T-helper 1 cell treated with Interleukin-12 subunit alpha and Interleukin-12 subunit beta and Interleukin-4 antibody, amounts not matched to agents 30 μg/mL and 1 μg/mL, for 36 hours (primary cell): ENCODE measurements at regions not wholly inside any gene's neighbourhood (a gene's known extent, or its start where the extent isn't known, plus 50 kb on each side); places are given as distances from the start of the nearest gene placed in this dataset.

Experiments
- H3K27ac Mint-ChIP-seq: one replicate; pipeline ENCODE4 v1.8.0; 2021; ENCODE audit warnings: mild to moderate bottlenecking, mixed read lengths
- H3K27me3 Mint-ChIP-seq: one replicate; pipeline ENCODE4 v1.8.0; 2021; ENCODE audit warnings: low read depth, mixed read lengths
- H3K36me3 Mint-ChIP-seq: one replicate; pipeline ENCODE4 v1.8.0; 2021; ENCODE audit warnings: low read depth, mixed read lengths
- H3K4me1 Mint-ChIP-seq: one replicate; pipeline ENCODE4 v1.8.0; 2021; ENCODE audit warnings: low read depth, mixed read lengths
- H3K4me3 Mint-ChIP-seq: one replicate; pipeline ENCODE4 v1.8.0; 2021; ENCODE audit warnings: mild to moderate bottlenecking, moderate library complexity, mixed read lengths
- H3K9me3 Mint-ChIP-seq: one replicate; pipeline ENCODE4 v1.8.0; 2021; ENCODE audit warnings: mixed read lengths

GRCh38 chr16:6880263-6880662 lies 452.4 kb upstream of the RBFOX1 start:
- H3K9me3 Mint-ChIP-seq = peaks cover 27% of the 10 kb centered on the region
- H3K36me3 Mint-ChIP-seq = no peaks in the 10 kb centered on the region
- H3K27ac Mint-ChIP-seq = no peak overlapping the region
- H3K4me1 Mint-ChIP-seq = no peaks in the 10 kb centered on the region
- no peak overlapping the region for H3K4me3 Mint-ChIP-seq
- no peaks in the 10 kb centered on the region for H3K27me3 Mint-ChIP-seq

GRCh38 chr16:6864671-6865070 lies 468.0 kb upstream of the RBFOX1 start:
- peaks cover 46% of the 10 kb centered on the region for H3K9me3 Mint-ChIP-seq
- no peaks in the 10 kb centered on the region for H3K27me3 Mint-ChIP-seq
- no peak overlapping the region for H3K27ac Mint-ChIP-seq
- H3K4me3 Mint-ChIP-seq = no peak overlapping the region
- no peaks in the 10 kb centered on the region for H3K4me1 Mint-ChIP-seq
- H3K36me3 Mint-ChIP-seq = no peaks in the 10 kb centered on the region

- H3K4me3 Mint-ChIP-seq = no peak overlapping the region
Observed at GRCh38 chr16:6864244-6864643, 468.4 kb upstream of the RBFOX1 start.

GRCh38 chr16:6863135-6863534 lies 469.5 kb upstream of the RBFOX1 start:
- H3K27me3 Mint-ChIP-seq = no peaks in the 10 kb centered on the region
- H3K4me1 Mint-ChIP-seq = no peaks in the 10 kb centered on the region
- no peaks in the 10 kb centered on the region for H3K36me3 Mint-ChIP-seq
- no peak overlapping the region for H3K27ac Mint-ChIP-seq
- H3K4me3 Mint-ChIP-seq = no peak overlapping the region
- peaks cover 37% of the 10 kb centered on the region for H3K9me3 Mint-ChIP-seq

More at GRCh38 chr16:6864244-6864643, 468.4 kb upstream of the RBFOX1 start:
- peaks cover 45% of the 10 kb centered on the region for H3K9me3 Mint-ChIP-seq
- H3K36me3 Mint-ChIP-seq = no peaks in the 10 kb centered on the region
- H3K27ac Mint-ChIP-seq = no peak overlapping the region
- H3K27me3 Mint-ChIP-seq = no peaks in the 10 kb centered on the region
- H3K4me1 Mint-ChIP-seq = no peaks in the 10 kb centered on the region

GRCh38 chr16:6861815-6862477 lies 470.7 kb upstream of the RBFOX1 start:
- Mint-ChIP-seq H3K9me3 (peaks cover 38% of the 10 kb centered on the region), H3K4me3 (no peak overlapping the region), H3K4me1 (no peaks in the 10 kb centered on the region), H3K27ac (no peak overlapping the region), H3K36me3 (no peaks in the 10 kb centered on the region), H3K27me3 (no peaks in the 10 kb centered on the region)

- Mint-ChIP-seq H3K27me3 (no peaks in the 10 kb centered on the region), H3K36me3 (no peaks in the 10 kb centered on the region), H3K27ac (no peak overlapping the region), H3K9me3 (peaks cover 42% of the 10 kb centered on the region), H3K4me3 (no peak overlapping the region), H3K4me1 (no peaks in the 10 kb centered on the region)
Observed at GRCh38 chr16:6861135-6861814, 471.4 kb upstream of the RBFOX1 start.

GRCh38 chr16:6857575-6857974 lies 475.1 kb upstream of the RBFOX1 start:
- Mint-ChIP-seq H3K9me3 (peaks cover 29% of the 10 kb centered on the region), H3K4me1 (no peaks in the 10 kb centered on the region), H3K27me3 (no peaks in the 10 kb centered on the region), H3K27ac (no peak overlapping the region), H3K36me3 (no peaks in the 10 kb centered on the region), H3K4me3 (no peak overlapping the region)

- Mint-ChIP-seq H3K36me3 (no peaks in the 10 kb centered on the region), H3K4me3 (no peak overlapping the region), H3K27me3 (no peaks in the 10 kb centered on the region), H3K27ac (no peak overlapping the region), H3K4me1 (no peaks in the 10 kb centered on the region), H3K9me3 (peaks cover 28% of the 10 kb centered on the region)
Observed at GRCh38 chr16:6856578-6856977, 476.1 kb upstream of the RBFOX1 start.

GRCh38 chr16:6853565-6853964 lies 479.1 kb upstream of the RBFOX1 start:
- Mint-ChIP-seq H3K27ac (no peak overlapping the region), H3K36me3 (no peaks in the 10 kb centered on the region), H3K27me3 (no peaks in the 10 kb centered on the region), H3K4me3 (no peak overlapping the region), H3K4me1 (no peaks in the 10 kb centered on the region), H3K9me3 (peaks cover 21% of the 10 kb centered on the region)

- Mint-ChIP-seq H3K9me3 (peaks cover 25% of the 10 kb centered on the region), H3K4me1 (no peaks in the 10 kb centered on the region), H3K4me3 (no peak overlapping the region), H3K27ac (no peak overlapping the region), H3K27me3 (no peaks in the 10 kb centered on the region), H3K36me3 (no peaks in the 10 kb centered on the region)
Observed at GRCh38 chr16:6852643-6853225, 479.9 kb upstream of the RBFOX1 start.

- H3K9me3 Mint-ChIP-seq = peaks cover 50% of the 10 kb centered on the region
- H3K27ac Mint-ChIP-seq = no peak overlapping the region
- H3K4me3 Mint-ChIP-seq = no peak overlapping the region
- H3K4me1 Mint-ChIP-seq = no peaks in the 10 kb centered on the region
- H3K36me3 Mint-ChIP-seq = no peaks in the 10 kb centered on the region
- no peaks in the 10 kb centered on the region for H3K27me3 Mint-ChIP-seq
Observed at GRCh38 chr16:6846452-6846851, 486.2 kb upstream of the RBFOX1 start.

- no peaks in the 10 kb centered on the region for H3K4me1 Mint-ChIP-seq
- H3K9me3 Mint-ChIP-seq = peaks cover 54% of the 10 kb centered on the region
- no peak overlapping the region for H3K4me3 Mint-ChIP-seq
- no peak overlapping the region for H3K27ac Mint-ChIP-seq
- no peaks in the 10 kb centered on the region for H3K36me3 Mint-ChIP-seq
- H3K27me3 Mint-ChIP-seq = no peaks in the 10 kb centered on the region
Observed at GRCh38 chr16:6841392-6841791, 491.3 kb upstream of the RBFOX1 start.

GRCh38 chr16:6837722-6838121 lies 494.9 kb upstream of the RBFOX1 start:
- Mint-ChIP-seq H3K36me3 (no peaks in the 10 kb centered on the region), H3K27me3 (no peaks in the 10 kb centered on the region), H3K4me1 (no peaks in the 10 kb centered on the region), H3K4me3 (no peak overlapping the region), H3K9me3 (peaks cover 30% of the 10 kb centered on the region), H3K27ac (no peak overlapping the region)

GRCh38 chr16:6836766-6837165 lies 495.9 kb upstream of the RBFOX1 start:
- H3K27ac Mint-ChIP-seq = no peak overlapping the region
- no peaks in the 10 kb centered on the region for H3K27me3 Mint-ChIP-seq
- no peaks in the 10 kb centered on the region for H3K36me3 Mint-ChIP-seq
- no peak overlapping the region for H3K4me3 Mint-ChIP-seq
- no peaks in the 10 kb centered on the region for H3K4me1 Mint-ChIP-seq
- peaks cover 32% of the 10 kb centered on the region for H3K9me3 Mint-ChIP-seq

GRCh38 chr16:6835941-6836340 lies 496.7 kb upstream of the RBFOX1 start:
- Mint-ChIP-seq H3K27ac (no peak overlapping the region), H3K9me3 (peaks cover 41% of the 10 kb centered on the region), H3K36me3 (no peaks in the 10 kb centered on the region), H3K27me3 (no peaks in the 10 kb centered on the region), H3K4me3 (no peak overlapping the region), H3K4me1 (no peaks in the 10 kb centered on the region)
